COLO829 (cell line): ENCODE measurements at regions not wholly inside any gene's neighbourhood (a gene's known extent, or its start where the extent isn't known, plus 50 kb on each side); places are given as distances from the start of the nearest gene placed in this dataset.
"Not testable (repeated sequence)": the region's sequence is repeated elsewhere in the genome, so short reads cannot be mapped to it uniquely, and the experiment has no call there.

ENCODE experiments used
- DNase-seq: peaks from one replicate; pipeline ENCODE4 v3.0.0; 2012; ENCODE audit warnings: low spot score

DNA sequence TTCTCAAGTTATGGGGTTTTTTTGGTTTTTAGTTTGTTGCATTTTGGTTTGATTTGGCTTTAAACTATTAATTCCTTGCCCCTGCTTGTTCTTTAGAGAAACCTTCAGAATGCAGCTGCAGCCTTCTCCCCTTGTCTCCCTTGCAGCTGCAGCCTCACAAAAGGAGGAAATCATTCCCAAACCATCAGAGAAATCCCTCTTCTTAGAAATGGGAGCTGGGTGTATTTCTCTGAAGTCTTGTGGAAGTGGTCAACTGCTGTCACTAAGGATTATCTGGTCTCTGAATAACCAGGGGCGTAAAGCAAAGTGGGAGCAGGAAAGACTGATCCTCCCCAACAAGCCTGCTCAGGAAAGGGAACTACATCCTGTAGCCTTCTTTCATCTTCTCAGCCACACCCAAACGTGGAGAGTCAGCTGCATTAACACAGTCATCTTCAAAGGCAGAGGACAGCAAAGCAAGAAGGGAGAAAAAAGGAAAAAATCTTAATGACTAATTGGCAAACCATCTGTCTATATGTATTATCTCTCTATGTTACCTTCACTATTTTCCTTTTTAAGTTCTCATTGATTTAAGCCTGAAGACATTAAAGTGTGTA, 1834.1 kb upstream of the PIK3C3 start:
- no peak for DNase-seq

GRCh38 chr18:40120356-40120755, 1834.7 kb upstream of the PIK3C3 start:
- no peak for DNase-seq

GRCh38 chr18:40119581-40119980, 1835.5 kb upstream of the PIK3C3 start:
- DNase-seq: not testable (repeated sequence)

- DNase-seq: no peak
Measured at GRCh38 chr18:40110455-40110854, 1844.6 kb upstream of the PIK3C3 start.

GRCh38 chr18:40109252-40110049, 1845.6 kb upstream of the PIK3C3 start:
- DNase-seq: no peak

DNA sequence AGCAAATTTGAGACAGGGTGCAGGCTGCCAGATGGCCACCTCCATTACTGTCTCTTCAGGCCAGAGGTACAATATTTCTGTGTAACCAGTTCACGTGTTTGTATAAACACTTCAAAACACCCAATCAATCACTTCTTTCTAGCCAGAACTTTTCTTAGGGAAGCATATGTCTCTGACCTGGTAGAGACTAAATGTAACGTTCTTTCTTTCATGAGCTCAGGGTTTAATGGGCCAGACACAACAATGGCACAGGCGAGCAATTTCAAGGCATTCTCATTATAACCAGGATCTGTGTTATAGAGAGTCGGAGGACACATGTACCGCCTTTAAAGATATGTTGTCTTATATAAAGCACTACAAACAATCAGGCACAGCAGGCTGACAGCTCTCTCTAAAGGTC, 1846.4 kb upstream of the PIK3C3 start:
- DNase-seq: no peak

- DNase-seq: no peak
Measured at GRCh38 chr18:40102903-40103302, 1852.1 kb upstream of the PIK3C3 start.

DNA sequence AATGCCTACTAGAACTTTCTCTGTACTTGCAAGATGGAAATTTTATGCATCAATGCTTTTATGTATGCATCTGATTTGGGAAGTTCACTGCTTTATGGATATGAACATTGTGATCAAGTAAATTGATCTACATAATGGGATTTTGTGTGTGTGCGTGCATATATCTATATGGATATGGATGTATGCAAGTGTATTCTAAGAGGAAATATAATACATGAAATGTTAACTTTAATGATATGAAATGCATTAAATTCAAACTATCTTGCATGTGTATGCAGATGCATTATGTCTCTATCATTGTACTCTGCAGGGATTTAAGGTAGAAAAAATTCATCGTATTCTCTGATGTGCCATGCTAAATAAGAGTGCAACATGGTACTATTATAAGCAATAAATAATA, 1855.4 kb upstream of the PIK3C3 start:
- DNase-seq: no peak

DNA sequence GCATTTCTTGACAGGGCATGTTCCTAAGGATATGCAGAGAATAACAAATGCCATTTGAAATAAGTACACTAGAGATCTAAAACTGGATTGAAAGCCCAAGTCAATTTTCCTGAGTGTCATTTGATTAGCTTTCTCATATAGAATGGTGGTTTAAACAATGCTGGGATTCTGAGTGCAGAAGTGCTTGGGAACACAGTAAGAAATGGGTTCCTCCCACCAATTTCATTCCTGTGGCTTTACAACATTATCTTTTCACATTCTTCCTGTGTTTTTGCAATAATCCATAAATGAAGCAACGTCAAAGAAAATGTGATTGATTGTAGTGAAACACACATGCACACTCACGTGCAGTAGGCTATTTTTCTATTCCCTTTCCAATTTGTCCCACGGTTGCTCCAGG, 1858.4 kb upstream of the PIK3C3 start:
- DNase-seq: no peak

GRCh38 chr18:40094441-40094840, 1860.6 kb upstream of the PIK3C3 start:
- no peak for DNase-seq

- no peak for DNase-seq
Measured at GRCh38 chr18:40088130-40088529, 1866.9 kb upstream of the PIK3C3 start.

DNA sequence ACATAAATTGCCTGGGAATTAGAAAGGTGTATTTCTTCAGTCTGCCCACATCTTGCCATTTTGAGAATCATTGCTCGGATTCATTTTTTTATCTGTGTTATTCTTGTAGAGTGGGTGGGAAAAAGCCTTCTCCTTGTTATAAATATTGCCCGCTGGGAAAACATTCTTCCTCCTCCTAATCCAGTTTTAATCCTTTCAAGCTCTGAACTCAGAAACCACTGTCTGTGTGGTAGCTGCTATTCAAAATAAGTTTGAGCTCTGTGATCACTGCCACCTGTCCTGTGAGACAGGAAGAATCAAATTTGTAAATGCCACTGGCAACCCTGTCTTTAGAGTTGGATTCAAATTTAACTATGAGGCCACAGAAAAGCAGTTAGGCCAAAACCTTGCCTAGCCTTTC, 1875.2 kb upstream of the PIK3C3 start:
- DNase-seq: no peak

- no peak for DNase-seq
Measured at GRCh38 chr18:40075616-40076015, 1879.4 kb upstream of the PIK3C3 start.

DNA sequence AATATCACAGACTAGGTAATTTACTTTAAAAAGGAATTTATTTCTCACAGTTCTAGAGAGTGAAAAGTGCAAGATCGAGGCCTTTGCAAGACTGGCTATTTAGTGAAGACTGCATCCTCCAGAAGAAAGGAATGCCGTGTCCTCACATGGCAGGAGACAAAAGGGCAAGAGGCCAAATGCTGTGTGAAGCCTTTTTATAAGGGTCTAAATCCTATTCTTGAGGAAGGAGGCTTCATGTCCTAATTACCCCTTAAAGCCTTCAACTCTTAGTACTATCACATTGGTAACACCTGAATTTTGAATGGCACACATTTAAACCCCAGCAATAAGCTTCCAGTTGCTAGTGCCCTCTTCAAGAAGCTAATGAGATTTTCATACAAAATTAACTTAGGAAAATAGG, 1882.3 kb upstream of the PIK3C3 start:
- no peak for DNase-seq

DNA sequence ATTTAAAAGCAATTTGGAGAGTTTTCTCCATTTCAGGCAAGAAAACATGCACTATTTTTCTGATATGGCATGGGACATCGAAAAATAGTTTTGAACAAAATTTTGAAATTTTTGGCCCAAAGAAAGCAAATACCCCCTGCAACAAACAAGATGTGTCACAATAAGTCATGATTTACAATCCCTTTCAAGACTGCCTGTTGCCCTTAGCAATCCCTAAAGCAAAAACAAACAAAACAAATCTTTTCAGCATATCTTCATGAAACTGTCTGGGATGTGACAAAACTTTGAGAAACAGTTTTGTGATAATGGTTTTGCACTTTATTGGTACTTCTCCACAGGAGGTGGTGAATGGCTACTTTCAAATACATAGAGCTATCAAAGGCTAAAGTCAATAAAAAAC, 1888.7 kb upstream of the PIK3C3 start:
- no peak for DNase-seq

- no peak for DNase-seq
Measured at GRCh38 chr18:40063488-40063887, 1891.5 kb upstream of the PIK3C3 start.

DNA sequence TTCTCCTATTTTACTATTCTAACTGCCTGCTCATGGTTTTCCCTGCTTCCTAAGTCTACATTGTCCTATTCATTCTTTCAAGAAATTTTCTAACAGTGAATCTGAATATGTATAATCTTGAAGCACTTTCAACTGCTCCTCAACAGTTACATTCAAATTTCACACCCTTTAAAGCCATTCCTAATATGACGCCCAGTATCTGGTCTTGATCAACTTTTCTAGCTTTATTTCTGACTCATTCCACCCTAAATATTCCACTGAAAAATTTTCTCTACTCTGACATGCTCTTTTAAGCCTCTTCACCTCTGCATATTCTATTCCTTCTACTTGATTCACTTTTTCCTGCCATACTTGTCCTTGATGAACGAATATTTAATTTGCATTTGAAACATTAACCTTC, 1893.9 kb upstream of the PIK3C3 start:
- DNase-seq: no peak

GRCh38 chr18:40060562-40060961, 1894.5 kb upstream of the PIK3C3 start:
- DNase-seq: no peak

GRCh38 chr18:40058811-40059570, 1896.0 kb upstream of the PIK3C3 start:
- DNase-seq: no peak

- no peak for DNase-seq
Measured at GRCh38 chr18:40056079-40056692, 1898.8 kb upstream of the PIK3C3 start.

DNA sequence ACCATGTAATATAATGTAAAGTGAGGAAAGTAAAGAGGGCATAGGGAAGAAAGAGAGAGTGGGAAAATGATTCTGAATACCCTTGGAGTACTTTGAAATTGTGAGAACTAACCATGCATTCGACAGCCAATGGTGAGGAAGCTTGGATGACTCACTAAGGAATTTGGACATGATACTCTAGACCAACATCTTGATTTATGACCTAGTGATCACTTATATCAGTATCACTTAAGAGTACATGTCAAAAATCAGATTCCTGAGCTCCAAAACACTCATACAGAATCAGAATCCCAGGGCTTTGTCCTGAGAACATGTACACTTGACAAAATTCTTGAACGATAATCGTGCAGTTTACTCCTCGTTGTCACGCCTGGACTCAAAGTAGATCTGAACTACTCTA, 1899.8 kb upstream of the PIK3C3 start:
- DNase-seq: no peak

- no peak for DNase-seq
Measured at GRCh38 chr18:40049716-40050115, 1905.3 kb upstream of the PIK3C3 start.
